Muscle layer of colon (tissue), 2 donors: ENCODE measurements at regions not wholly inside any gene's neighbourhood (a gene's known extent, or its start where the extent isn't known, plus 50 kb on each side); places are given as distances from the start of the nearest gene placed in this dataset.
"Not testable (repeated sequence)": the region's sequence is repeated elsewhere in the genome, so short reads cannot be mapped to it uniquely, and the experiment has no call there.

Experiments
- H3K27ac ChIP-seq: one replicate; pipeline ENCODE4 v1.7.0; 2013; ENCODE audit warnings: low read depth, mild to moderate bottlenecking, low read length, moderate library complexity
- H3K27me3 ChIP-seq, 2 donors: one replicate each; pipeline ENCODE4 v1.7.0; 2013; ENCODE audit warnings: low read length in 2 of 2, mild to moderate bottlenecking in 2 of 2; ENCODE audit not compliant: insufficient read depth in 2 of 2, control insufficient read depth in 1 of 2
- H3K36me3 ChIP-seq: one replicate; pipeline ENCODE4 v1.7.0; 2013; ENCODE audit warnings: mild to moderate bottlenecking, low read length; ENCODE audit not compliant: insufficient read depth
- H3K4me1 ChIP-seq: one replicate; pipeline ENCODE4 v1.7.0; 2013; ENCODE audit warnings: mild to moderate bottlenecking, low read length; ENCODE audit not compliant: insufficient read depth
- H3K4me3 ChIP-seq, 2 donors: one replicate each; pipeline ENCODE4 v1.7.0; 2013; ENCODE audit warnings: low read length in 2 of 2, low read depth in 1 of 2, mild to moderate bottlenecking in 1 of 2, moderate library complexity in 1 of 2
- H3K9ac ChIP-seq: one replicate; pipeline ENCODE4 v1.7.0; 2013; ENCODE audit warnings: low read length
- H3K9me3 ChIP-seq: one replicate; pipeline ENCODE4 v1.7.0; 2013; ENCODE audit warnings: mild to moderate bottlenecking, low read length
- donor health status: abdominal sarcoma.
- donor health status: Adenocarcinoma of cecum.

GRCh38 chr10:6701289-6701688, 121.2 kb upstream of the PRKCQ start:
- H3K9me3 ChIP-seq = no peaks in the 10 kb centered on the region
- no peaks in the 10 kb centered on the region for H3K27me3 ChIP-seq
- H3K36me3 ChIP-seq = no peaks in the 10 kb centered on the region
- no peaks in the 10 kb centered on the region for H3K4me1 ChIP-seq
- H3K27ac ChIP-seq = no peak overlapping the region
- H3K4me3 ChIP-seq = no peak overlapping the region
- H3K9ac ChIP-seq = no peak overlapping the region

DNA sequence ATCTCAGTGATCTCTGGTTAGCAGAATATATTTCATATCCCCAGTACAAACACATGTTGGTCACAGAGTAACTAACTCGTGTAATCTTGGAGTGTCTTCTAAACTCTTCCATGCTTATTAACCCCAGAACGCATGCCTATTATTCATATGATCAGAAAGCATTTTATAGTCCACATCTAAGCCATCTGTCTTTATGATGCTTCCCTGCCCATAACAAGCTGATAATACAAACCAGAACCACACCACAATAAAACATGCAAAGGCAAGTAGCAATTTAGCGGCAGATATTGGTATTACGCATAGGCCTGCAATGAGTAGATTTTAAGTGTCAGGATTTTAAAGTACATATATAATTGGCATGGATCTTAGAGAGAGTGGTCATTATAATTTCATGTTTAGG, 120.0 kb upstream of the PRKCQ start:
- H3K9ac ChIP-seq = no peak overlapping the region
- no peaks in the 10 kb centered on the region for H3K27me3 ChIP-seq
- H3K4me1 ChIP-seq = no peaks in the 10 kb centered on the region
- no peak overlapping the region for H3K4me3 ChIP-seq
- H3K36me3 ChIP-seq = no peaks in the 10 kb centered on the region
- no peaks in the 10 kb centered on the region for H3K9me3 ChIP-seq
- no peak overlapping the region for H3K27ac ChIP-seq

DNA sequence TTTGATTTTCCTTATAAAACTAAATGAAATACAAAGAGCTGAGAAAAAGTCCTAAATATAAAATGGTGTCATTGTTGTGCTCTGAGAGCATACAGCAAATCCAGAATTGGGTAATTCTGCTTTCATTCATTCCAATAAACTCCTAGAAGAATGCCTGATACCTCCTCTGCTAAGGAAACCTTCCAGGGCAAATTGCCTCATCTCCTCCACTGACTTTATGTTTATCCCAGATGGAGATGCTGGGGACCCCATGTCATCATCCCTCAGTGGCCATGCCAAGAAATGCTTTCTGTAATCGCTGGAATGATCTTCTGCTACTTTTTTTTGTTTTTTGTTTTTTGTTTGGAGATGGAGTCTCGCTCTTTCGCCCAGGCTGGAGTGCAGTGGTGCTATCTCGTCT, 119.3 kb upstream of the PRKCQ start:
- H3K36me3 ChIP-seq = no peaks in the 10 kb centered on the region
- H3K4me1 ChIP-seq = no peaks in the 10 kb centered on the region
- no peak overlapping the region for H3K9ac ChIP-seq
- no peak overlapping the region for H3K4me3 ChIP-seq
- H3K27ac ChIP-seq = no peak overlapping the region
- no peaks in the 10 kb centered on the region for H3K9me3 ChIP-seq
- H3K27me3 ChIP-seq = no peaks in the 10 kb centered on the region

DNA sequence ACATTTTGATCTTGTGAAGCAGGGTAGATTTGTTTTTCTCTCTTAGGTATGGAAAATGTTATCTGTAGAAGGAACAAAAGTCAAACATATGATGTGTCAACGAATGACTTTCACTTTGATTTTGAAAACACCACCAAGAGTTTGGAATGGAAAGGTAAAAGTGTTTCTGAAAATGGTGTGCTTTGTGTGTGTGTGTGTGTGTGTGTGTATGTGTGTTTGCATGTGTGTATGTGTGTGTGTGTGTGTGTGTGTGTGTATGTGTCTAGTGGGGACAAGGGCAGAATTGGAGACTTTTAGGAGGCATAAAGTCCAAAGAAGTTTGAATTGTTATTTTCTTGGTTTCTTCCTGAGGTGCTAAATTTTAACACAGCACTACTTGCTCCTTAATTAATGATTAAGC, 115.4 kb upstream of the PRKCQ start:
- Histone ChIP-seq H3K9me3 (no peaks in the 10 kb centered on the region), H3K36me3 (no peaks in the 10 kb centered on the region), H3K27me3 (no peaks in the 10 kb centered on the region), H3K27ac (no peak overlapping the region), H3K4me1 (no peaks in the 10 kb centered on the region), H3K9ac (no peak overlapping the region), H3K4me3 (no peak overlapping the region)

GRCh38 chr10:6694447-6695140, 114.5 kb upstream of the PRKCQ start:
- no peak overlapping the region for H3K9ac ChIP-seq
- no peaks in the 10 kb centered on the region for H3K27me3 ChIP-seq
- no peak overlapping the region for H3K27ac ChIP-seq
- no peaks in the 10 kb centered on the region for H3K36me3 ChIP-seq
- no peaks in the 10 kb centered on the region for H3K9me3 ChIP-seq
- H3K4me1 ChIP-seq = no peaks in the 10 kb centered on the region
- no peak overlapping the region for H3K4me3 ChIP-seq

DNA sequence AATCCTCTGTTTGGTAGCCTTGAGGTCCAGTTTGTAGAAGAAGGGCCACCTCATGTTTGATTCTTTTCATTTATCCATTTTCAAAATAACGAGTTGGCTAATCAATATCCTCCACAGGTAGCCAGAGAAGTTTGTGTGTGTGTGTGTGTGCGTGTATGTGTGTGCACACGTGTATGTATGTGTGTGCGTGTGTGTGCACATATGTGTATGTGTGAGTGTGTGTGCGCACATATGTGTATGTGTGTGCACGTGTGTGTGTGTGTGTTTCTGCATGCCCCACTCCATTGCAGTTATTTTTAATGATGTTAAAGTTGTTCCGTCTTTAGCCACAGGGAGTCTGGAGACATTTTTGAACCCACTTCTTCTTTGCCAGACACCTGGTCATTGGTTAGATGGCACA, 112.8 kb upstream of the PRKCQ start:
- Histone ChIP-seq H3K27ac (no peak overlapping the region), H3K9me3 (no peaks in the 10 kb centered on the region), H3K4me3 (no peak overlapping the region), H3K4me1 (no peaks in the 10 kb centered on the region), H3K9ac (no peak overlapping the region), H3K27me3 (no peaks in the 10 kb centered on the region), H3K36me3 (no peaks in the 10 kb centered on the region)

GRCh38 chr10:6692103-6692502, 112.0 kb upstream of the PRKCQ start:
- H3K27ac ChIP-seq = no peak overlapping the region
- H3K4me3 ChIP-seq = no peak overlapping the region
- no peaks in the 10 kb centered on the region for H3K27me3 ChIP-seq
- H3K9ac ChIP-seq = no peak overlapping the region
- no peaks in the 10 kb centered on the region for H3K4me1 ChIP-seq
- H3K9me3 ChIP-seq = no peaks in the 10 kb centered on the region
- H3K36me3 ChIP-seq = no peaks in the 10 kb centered on the region

- no peak overlapping the region for H3K27ac ChIP-seq
- no peak overlapping the region for H3K9ac ChIP-seq
- H3K4me3 ChIP-seq = no peak overlapping the region
- no peaks in the 10 kb centered on the region for H3K4me1 ChIP-seq
- H3K27me3 ChIP-seq = no peaks in the 10 kb centered on the region
- H3K36me3 ChIP-seq = no peaks in the 10 kb centered on the region
- H3K9me3 ChIP-seq = no peaks in the 10 kb centered on the region
Observed at GRCh38 chr10:6689036-6689435, 109.0 kb upstream of the PRKCQ start.

- Histone ChIP-seq H3K9me3 (no peaks in the 10 kb centered on the region), H3K36me3 (no peaks in the 10 kb centered on the region), H3K27me3 (no peaks in the 10 kb centered on the region), H3K4me1 (no peaks in the 10 kb centered on the region), H3K9ac (no peak overlapping the region), H3K4me3 (no peak overlapping the region), H3K27ac (no peak overlapping the region)
Observed at GRCh38 chr10:6680735-6681134, 100.7 kb upstream of the PRKCQ start.

DNA sequence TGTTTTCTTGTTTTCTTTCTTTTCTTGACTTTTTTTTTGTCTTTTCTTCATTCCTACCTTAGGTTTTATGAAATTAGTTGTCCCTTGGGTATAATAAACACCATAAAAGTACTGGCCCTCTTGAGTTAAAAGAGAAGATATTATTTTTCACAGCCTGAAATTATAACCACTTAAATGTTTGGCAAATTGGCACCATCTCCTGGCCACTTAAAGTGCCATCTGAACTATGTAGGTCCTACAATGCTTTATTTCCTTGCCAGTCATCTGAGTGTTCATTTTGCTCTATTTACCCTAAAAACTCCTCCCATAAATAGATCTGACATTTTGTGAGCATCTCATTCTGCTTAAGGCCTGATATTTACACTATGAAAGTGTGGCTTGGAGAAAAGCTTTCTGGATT, 98.9 kb upstream of the PRKCQ start:
- Histone ChIP-seq H3K9me3 (no peaks in the 10 kb centered on the region), H3K4me3 (no peak overlapping the region), H3K36me3 (no peaks in the 10 kb centered on the region), H3K9ac (no peak overlapping the region), H3K4me1 (no peaks in the 10 kb centered on the region), H3K27me3 (peaks cover 0 to 3% of the 10 kb centered on the region in 2 donors), H3K27ac (no peak overlapping the region)

- Histone ChIP-seq H3K27ac (no peak overlapping the region), H3K36me3 (no peaks in the 10 kb centered on the region), H3K9me3 (no peaks in the 10 kb centered on the region)
Observed at GRCh38 chr10:6678211-6678803, 98.2 kb upstream of the PRKCQ start.

DNA sequence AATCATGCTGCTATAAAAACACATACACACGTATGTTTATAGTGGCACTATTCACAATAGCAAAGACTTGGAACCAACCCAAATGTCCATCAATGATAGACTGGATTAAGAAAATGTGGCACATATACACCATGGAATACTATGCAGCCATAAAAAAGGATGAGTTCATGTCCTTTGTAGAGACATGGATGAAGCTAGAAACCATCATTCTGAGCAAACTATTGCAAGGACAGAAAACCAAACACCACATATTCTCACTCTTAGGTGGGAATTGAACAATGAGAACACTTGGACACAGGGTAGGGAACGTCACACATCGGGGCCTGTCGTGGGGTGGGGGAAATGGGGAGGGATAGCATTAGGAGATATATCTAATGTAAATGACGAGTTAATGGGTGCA, 97.1 kb upstream of the PRKCQ start:
- H3K4me1 ChIP-seq, H3K36me3 ChIP-seq, H3K9me3 ChIP-seq, H3K9ac ChIP-seq, H3K27me3 ChIP-seq, H3K4me3 ChIP-seq, H3K27ac ChIP-seq: not testable (repeated sequence)

More at GRCh38 chr10:6678211-6678803, 98.2 kb upstream of the PRKCQ start:
- H3K27me3 ChIP-seq = peaks cover 0 to 3% of the 10 kb centered on the region in 2 donors
- no peak overlapping the region for H3K9ac ChIP-seq
- H3K4me1 ChIP-seq = no peaks in the 10 kb centered on the region
- no peak overlapping the region for H3K4me3 ChIP-seq
